Caco-2 (cell line): ENCODE measurements at regions not wholly inside any gene's neighbourhood (a gene's known extent, or its start where the extent isn't known, plus 50 kb on each side); places are given as distances from the start of the nearest gene placed in this dataset.

ENCODE experiments used
- BruUV-seq: library from RNA; stranded (reverse); fragments of 400-500 nt; replicated peaks from 2 replicates; lab custom pipeline; 2021; lab: Mats Ljungman, UMichigan
- CTCF ChIA-PET: fragments of 300-600 bp; sonication (Branson Sonifier 250); formaldehyde crosslinking; loops from one replicate; lab custom pipeline; 2022; ENCODE audit warnings: antibody characterized with exemption; lab: Charles Lee
- POLR2A ChIA-PET: fragments of 300-600 bp; sonication (Branson Sonifier 250); formaldehyde crosslinking; loops from one replicate; lab custom pipeline; 2022; ENCODE audit warnings: antibody characterized with exemption; lab: Charles Lee
- DNase-seq, 2 experiments: peaks; one replicate each; pipeline versions ENCODE4 v3.0.0 to v3.0.0-alpha.2; 2020 to 2022
- H3K27me3 ChIP-seq: replicated peaks from 2 replicates; pipeline ENCODE4 v1.6.0; 2011; ENCODE audit warnings: low read length; ENCODE audit not compliant: control insufficient read depth, insufficient read depth
- H3K36me3 ChIP-seq: 2 replicates; pipeline ENCODE4 v1.5.1; 2011; ENCODE audit warnings: low read length; ENCODE audit not compliant: control insufficient read depth, insufficient read depth
- H3K4me1 ChIP-seq: fragments of 250-450 bp; sonication (Bioruptor Pico); 2 replicates; pipeline ENCODE4 v1.5.1; 2020; ENCODE audit warnings: mild to moderate bottlenecking
- H3K4me3 ChIP-seq: 2 replicates; pipeline ENCODE4 v1.5.1; 2011; ENCODE audit warnings: low read depth, mild to moderate bottlenecking, control low read depth, low read length
- H3K9me3 ChIP-seq: fragments of 250-450 bp; sonication (Bioruptor Pico); 2 replicates; pipeline ENCODE4 v1.5.1; 2020; ENCODE audit warnings: mild to moderate bottlenecking, moderate library complexity
- H3K27ac Mint-ChIP-seq: one replicate; pipeline ENCODE4 v1.8.0; 2022; ENCODE audit warnings: mixed read lengths; ENCODE audit not compliant: unreplicated experiment
- H3K27me3 Mint-ChIP-seq: one replicate; pipeline ENCODE4 v1.8.0; 2022; ENCODE audit warnings: mixed read lengths; ENCODE audit not compliant: insufficient read depth, unreplicated experiment
- H3K36me3 Mint-ChIP-seq: one replicate; pipeline ENCODE4 v1.8.0; 2022; ENCODE audit warnings: mild to moderate bottlenecking, mixed read lengths; ENCODE audit not compliant: insufficient read depth, unreplicated experiment
- H3K4me1 Mint-ChIP-seq: one replicate; pipeline ENCODE4 v1.8.0; 2022; ENCODE audit warnings: low read depth, mixed read lengths; ENCODE audit not compliant: unreplicated experiment
- H3K4me3 Mint-ChIP-seq: one replicate; pipeline ENCODE4 v1.8.0; 2022; ENCODE audit warnings: mild to moderate bottlenecking, moderate library complexity, mixed read lengths; ENCODE audit not compliant: unreplicated experiment
- H3K9me3 Mint-ChIP-seq: one replicate; pipeline ENCODE4 v1.8.0; 2022; ENCODE audit warnings: mixed read lengths; ENCODE audit not compliant: unreplicated experiment
- intact Hi-C: fragments of 100-400 bp; cut with micrococcal nuclease; formaldehyde crosslinking; loops from one replicate; pipeline ENCODE4 v1.10.0; 2022; ENCODE audit not compliant: unreplicated experiment
- TF ChIP-seq, protein P1 (sequence below), 2 experiments: fragments of 200-600 bp in 1 of 2; IDR thresholded peaks; 1 replicate in 1 of 2; 2 replicates in 1 of 2; pipeline versions ENCODE4 v1.5.1 to v1.8.0; 2011 to 2022; ENCODE audit warnings: antibody characterized with exemption in 1 of 2, control low read depth in 1 of 2, inconsistent platforms in 1 of 2, low read depth in 1 of 2, low read length in 1 of 2, mild to moderate bottlenecking in 1 of 2, moderate library complexity in 1 of 2; ENCODE audit not compliant: insufficient read depth in 1 of 2, severe bottlenecking in 1 of 2, unreplicated experiment in 1 of 2

DNA sequence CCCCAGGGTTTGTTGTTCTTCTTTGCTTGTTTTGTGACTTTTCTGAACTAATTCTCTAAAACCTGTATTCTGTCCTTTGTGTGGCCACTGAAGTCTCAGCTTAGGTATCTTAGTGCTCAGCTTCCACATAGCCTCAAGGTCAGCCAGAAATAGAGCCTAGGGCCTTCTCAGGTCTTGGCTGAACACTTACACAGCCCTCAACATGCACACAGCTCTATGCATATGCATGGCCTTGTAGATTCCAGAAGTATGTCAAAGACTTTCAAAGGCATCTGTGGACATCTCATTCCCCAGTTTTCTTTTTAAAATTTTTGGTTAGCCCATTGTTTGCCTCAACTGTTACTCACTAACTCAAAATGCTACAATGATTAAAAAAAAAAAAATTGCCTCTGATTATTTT lies 99.9 kb upstream of the GRIA1 start:
- Mint-ChIP-seq H3K27me3 (no peaks in the 10 kb centered on the region), H3K36me3 (no peaks in the 10 kb centered on the region), H3K4me3 (no peak overlapping the region), H3K4me1 (no peaks in the 10 kb centered on the region), H3K9me3 (no peaks in the 10 kb centered on the region), H3K27ac (no peak overlapping the region)
- POLR2A ChIA-PET, result no interaction called here
- Histone ChIP-seq H3K4me1 (no peaks in the 10 kb centered on the region), H3K9me3 (no peaks in the 10 kb centered on the region), H3K36me3 (no peaks in the 10 kb centered on the region), H3K27me3 (no peaks in the 10 kb centered on the region), H3K4me3 (no peak overlapping the region)
- BruUV-seq, result no TSS peak
- TF ChIP-seq, protein P1, sequence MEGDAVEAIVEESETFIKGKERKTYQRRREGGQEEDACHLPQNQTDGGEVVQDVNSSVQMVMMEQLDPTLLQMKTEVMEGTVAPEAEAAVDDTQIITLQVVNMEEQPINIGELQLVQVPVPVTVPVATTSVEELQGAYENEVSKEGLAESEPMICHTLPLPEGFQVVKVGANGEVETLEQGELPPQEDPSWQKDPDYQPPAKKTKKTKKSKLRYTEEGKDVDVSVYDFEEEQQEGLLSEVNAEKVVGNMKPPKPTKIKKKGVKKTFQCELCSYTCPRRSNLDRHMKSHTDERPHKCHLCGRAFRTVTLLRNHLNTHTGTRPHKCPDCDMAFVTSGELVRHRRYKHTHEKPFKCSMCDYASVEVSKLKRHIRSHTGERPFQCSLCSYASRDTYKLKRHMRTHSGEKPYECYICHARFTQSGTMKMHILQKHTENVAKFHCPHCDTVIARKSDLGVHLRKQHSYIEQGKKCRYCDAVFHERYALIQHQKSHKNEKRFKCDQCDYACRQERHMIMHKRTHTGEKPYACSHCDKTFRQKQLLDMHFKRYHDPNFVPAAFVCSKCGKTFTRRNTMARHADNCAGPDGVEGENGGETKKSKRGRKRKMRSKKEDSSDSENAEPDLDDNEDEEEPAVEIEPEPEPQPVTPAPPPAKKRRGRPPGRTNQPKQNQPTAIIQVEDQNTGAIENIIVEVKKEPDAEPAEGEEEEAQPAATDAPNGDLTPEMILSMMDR (IDR thresholded peaks at IDR 0.05; ENCODE audit: insufficient read depth in 1 of 2, low read depth in 1 of 2, low read length in 1 of 2, severe bottlenecking in 1 of 2, unreplicated experiment in 1 of 2), result no peak
- intact Hi-C loops, result no loop called here
- DNase-seq, result no peak
- CTCF ChIA-PET, result interaction anchor here (0.7 kb wide), 1 partner anchor 40 kb away, joined by 3 read pairs; no protein-coding TSS in a partner anchor

DNA sequence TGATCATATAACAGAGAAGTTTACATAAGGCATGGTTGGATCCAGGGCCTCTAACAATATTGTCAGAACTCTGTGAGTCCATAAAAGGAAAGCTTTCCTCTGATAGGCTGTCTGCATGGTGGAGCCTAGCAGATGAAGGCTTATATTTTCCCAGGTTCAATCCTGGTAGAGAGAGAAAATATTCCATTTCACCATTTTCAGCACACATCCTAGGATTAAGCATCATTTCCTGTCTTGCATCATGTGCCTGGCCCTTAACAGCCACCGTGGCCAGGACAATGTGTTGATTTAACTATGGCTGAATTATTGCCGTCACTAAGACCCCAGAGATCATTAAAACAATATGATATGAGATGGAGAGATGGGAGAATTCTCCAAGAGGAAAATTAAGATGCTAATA lies 90.9 kb upstream of the GRIA1 start:
- Mint-ChIP-seq H3K4me1 (no peaks in the 10 kb centered on the region), H3K27ac (no peak overlapping the region), H3K9me3 (no peaks in the 10 kb centered on the region), H3K4me3 (no peak overlapping the region), H3K36me3 (no peaks in the 10 kb centered on the region), H3K27me3 (no peaks in the 10 kb centered on the region)
- H3K27me3 ChIP-seq, result no peaks in the 10 kb centered on the region
- DNase-seq, result no peak
- H3K36me3 ChIP-seq, result no peaks in the 10 kb centered on the region
- H3K9me3 ChIP-seq, result no peaks in the 10 kb centered on the region
- POLR2A ChIA-PET, result no interaction called here
- intact Hi-C loops, result no loop called here
- 0 out of 2 replicates have a peak, but pooled peaks cover 9% of the 10 kb centered on the region for H3K4me1 ChIP-seq
- BruUV-seq, result no TSS peak
- no peak overlapping the region for H3K4me3 ChIP-seq
- CTCF ChIA-PET, result no interaction called here
- TF ChIP-seq, protein P1 (IDR thresholded peaks at IDR 0.05; ENCODE audit: insufficient read depth in 1 of 2, low read depth in 1 of 2, low read length in 1 of 2, severe bottlenecking in 1 of 2, unreplicated experiment in 1 of 2), result no peak

DNA sequence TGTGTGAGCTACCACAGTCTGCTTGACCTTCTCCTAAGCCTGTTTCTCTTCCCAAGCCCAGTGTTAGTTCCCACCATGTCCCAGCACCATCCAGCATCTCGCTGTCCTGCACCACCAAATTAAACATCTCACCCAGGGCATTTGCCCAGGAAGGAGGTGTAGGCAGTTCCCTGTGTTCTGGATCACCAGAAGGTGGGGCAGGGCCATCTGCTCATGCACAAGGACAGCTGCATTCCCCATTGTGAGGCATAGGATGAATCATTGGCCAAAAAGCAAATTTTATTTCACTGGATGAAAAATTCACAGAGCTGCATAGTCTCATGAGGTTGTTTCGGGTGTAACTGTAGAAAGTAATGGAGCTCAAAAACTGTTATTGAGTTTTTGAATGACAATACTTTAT lies 89.5 kb upstream of the GRIA1 start:
- intact Hi-C loops, result no loop called here
- BruUV-seq, result no TSS peak
- no peak overlapping the region for H3K4me3 Mint-ChIP-seq
- no peaks in the 10 kb centered on the region for H3K4me1 Mint-ChIP-seq
- Histone ChIP-seq H3K27me3 (no peaks in the 10 kb centered on the region), H3K4me1 (0 out of 2 replicates have a peak, but pooled peaks cover 9% of the 10 kb centered on the region), H3K36me3 (no peaks in the 10 kb centered on the region), H3K9me3 (no peaks in the 10 kb centered on the region), H3K4me3 (no peak overlapping the region)
- ChIA-PET POLR2A (no interaction called here), CTCF (no interaction called here)
- TF ChIP-seq, protein P1 (IDR thresholded peaks at IDR 0.05; ENCODE audit: insufficient read depth in 1 of 2, low read depth in 1 of 2, low read length in 1 of 2, severe bottlenecking in 1 of 2, unreplicated experiment in 1 of 2), result no peak
- no peaks in the 10 kb centered on the region for H3K36me3 Mint-ChIP-seq
- DNase-seq, result no peak
- H3K27me3 Mint-ChIP-seq, result no peaks in the 10 kb centered on the region
- no peaks in the 10 kb centered on the region for H3K9me3 Mint-ChIP-seq
- H3K27ac Mint-ChIP-seq, result no peak overlapping the region
